ENCODE measurements at regions not wholly inside any gene's neighbourhood (a gene's known extent, or its start where the extent isn't known, plus 50 kb on each side); places are given as distances from the start of the nearest gene placed in this dataset.

DNA sequence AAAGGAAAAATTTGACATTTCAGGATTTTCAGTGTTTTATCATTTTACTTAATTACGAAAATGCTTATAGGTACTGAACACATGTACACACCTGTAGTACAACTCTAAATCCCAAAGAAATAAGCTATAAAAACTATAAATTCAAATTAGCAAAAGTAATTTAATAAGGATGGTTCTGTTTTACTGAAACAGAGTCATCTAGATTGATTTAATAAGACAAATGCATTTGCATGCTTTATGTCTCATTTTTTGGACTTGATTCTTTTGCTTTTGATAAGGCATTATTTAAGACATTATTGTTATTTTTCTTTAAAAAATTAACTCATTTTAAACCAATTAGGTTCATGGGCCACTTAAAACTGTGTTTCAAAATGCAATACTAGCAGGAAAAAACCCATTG lies 201.2 kb downstream of the PIK3R1 start:
- TF ChIP-seq, protein P1, sequence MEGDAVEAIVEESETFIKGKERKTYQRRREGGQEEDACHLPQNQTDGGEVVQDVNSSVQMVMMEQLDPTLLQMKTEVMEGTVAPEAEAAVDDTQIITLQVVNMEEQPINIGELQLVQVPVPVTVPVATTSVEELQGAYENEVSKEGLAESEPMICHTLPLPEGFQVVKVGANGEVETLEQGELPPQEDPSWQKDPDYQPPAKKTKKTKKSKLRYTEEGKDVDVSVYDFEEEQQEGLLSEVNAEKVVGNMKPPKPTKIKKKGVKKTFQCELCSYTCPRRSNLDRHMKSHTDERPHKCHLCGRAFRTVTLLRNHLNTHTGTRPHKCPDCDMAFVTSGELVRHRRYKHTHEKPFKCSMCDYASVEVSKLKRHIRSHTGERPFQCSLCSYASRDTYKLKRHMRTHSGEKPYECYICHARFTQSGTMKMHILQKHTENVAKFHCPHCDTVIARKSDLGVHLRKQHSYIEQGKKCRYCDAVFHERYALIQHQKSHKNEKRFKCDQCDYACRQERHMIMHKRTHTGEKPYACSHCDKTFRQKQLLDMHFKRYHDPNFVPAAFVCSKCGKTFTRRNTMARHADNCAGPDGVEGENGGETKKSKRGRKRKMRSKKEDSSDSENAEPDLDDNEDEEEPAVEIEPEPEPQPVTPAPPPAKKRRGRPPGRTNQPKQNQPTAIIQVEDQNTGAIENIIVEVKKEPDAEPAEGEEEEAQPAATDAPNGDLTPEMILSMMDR (conservative IDR thresholded peaks at IDR 0.05), result no peak
- no peak for TF ChIP-seq ZFX (IDR thresholded peaks at IDR 0.05)
